ENCODE measurements at regions not wholly inside any gene's neighbourhood (a gene's known extent, or its start where the extent isn't known, plus 50 kb on each side); places are given as distances from the start of the nearest gene placed in this dataset.

DNA sequence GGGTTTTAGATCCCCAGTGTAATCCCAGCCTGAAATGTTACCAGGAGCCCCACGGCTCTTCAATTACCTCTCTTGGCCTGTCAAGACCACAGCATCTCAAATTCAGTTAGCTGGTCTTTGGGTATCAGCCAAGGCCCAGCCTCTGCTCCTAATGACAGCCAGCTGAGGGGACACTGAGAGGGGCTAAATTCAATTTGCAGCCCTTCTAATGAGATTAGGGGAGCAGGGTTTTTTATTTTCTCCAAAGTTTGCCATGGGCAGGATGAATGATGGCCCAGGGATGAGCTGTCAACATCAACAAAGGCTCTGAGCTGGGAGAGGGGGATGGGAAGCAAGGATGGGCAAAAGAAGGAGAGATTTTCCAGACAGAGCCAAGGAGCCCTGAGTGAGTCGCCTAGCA lies 116.8 kb upstream of the TBX20 start:
- peaks cover 7% of the 10 kb centered on the region for H3K27me3 ChIP-seq (ENCODE audit: insufficient read depth, low read length, poor library complexity)
- no peak overlapping the region for H3K4me2 ChIP-seq (ENCODE audit: insufficient read depth, low read length)
- H3K4me3 ChIP-seq (ENCODE audit: low read depth in 1 of 2, low read length in 2 of 2): no peak overlapping the region
- TF ChIP-seq, protein P1, sequence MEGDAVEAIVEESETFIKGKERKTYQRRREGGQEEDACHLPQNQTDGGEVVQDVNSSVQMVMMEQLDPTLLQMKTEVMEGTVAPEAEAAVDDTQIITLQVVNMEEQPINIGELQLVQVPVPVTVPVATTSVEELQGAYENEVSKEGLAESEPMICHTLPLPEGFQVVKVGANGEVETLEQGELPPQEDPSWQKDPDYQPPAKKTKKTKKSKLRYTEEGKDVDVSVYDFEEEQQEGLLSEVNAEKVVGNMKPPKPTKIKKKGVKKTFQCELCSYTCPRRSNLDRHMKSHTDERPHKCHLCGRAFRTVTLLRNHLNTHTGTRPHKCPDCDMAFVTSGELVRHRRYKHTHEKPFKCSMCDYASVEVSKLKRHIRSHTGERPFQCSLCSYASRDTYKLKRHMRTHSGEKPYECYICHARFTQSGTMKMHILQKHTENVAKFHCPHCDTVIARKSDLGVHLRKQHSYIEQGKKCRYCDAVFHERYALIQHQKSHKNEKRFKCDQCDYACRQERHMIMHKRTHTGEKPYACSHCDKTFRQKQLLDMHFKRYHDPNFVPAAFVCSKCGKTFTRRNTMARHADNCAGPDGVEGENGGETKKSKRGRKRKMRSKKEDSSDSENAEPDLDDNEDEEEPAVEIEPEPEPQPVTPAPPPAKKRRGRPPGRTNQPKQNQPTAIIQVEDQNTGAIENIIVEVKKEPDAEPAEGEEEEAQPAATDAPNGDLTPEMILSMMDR (IDR thresholded peaks at IDR 0.05; ENCODE audit: borderline replicate concordance, extremely low read depth, low read length, poor library complexity, severe bottlenecking): no peak
- no peak for TF ChIP-seq EZH2 (IDR thresholded peaks at IDR 0.05; ENCODE audit: borderline replicate concordance, low read depth, low read length, severe bottlenecking)
- H3K4me1 ChIP-seq (ENCODE audit: insufficient read depth, low read length): no peaks in the 10 kb centered on the region
- no peak overlapping the region for H3K27ac ChIP-seq (ENCODE audit: low read length)
- DNase-seq (no peak), ATAC-seq (ENCODE audit: insufficient read depth, low read depth) (no peak)
- H3K79me2 ChIP-seq (ENCODE audit: insufficient read depth, low read length): no peaks in the 10 kb centered on the region
- no peaks in the 10 kb centered on the region for H3K36me3 ChIP-seq (ENCODE audit: insufficient read depth, low read length)
- H2AFZ ChIP-seq (ENCODE audit: low read depth, low read length): no peak overlapping the region
- H4K20me1 ChIP-seq (ENCODE audit: insufficient read depth, low read length): no peaks in the 10 kb centered on the region
- no peaks in the 10 kb centered on the region for H3K9me3 ChIP-seq (ENCODE audit: insufficient read depth, low read length, severe bottlenecking)
- H3K9ac ChIP-seq (ENCODE audit: low read depth, low read length): no peak overlapping the region

DNA sequence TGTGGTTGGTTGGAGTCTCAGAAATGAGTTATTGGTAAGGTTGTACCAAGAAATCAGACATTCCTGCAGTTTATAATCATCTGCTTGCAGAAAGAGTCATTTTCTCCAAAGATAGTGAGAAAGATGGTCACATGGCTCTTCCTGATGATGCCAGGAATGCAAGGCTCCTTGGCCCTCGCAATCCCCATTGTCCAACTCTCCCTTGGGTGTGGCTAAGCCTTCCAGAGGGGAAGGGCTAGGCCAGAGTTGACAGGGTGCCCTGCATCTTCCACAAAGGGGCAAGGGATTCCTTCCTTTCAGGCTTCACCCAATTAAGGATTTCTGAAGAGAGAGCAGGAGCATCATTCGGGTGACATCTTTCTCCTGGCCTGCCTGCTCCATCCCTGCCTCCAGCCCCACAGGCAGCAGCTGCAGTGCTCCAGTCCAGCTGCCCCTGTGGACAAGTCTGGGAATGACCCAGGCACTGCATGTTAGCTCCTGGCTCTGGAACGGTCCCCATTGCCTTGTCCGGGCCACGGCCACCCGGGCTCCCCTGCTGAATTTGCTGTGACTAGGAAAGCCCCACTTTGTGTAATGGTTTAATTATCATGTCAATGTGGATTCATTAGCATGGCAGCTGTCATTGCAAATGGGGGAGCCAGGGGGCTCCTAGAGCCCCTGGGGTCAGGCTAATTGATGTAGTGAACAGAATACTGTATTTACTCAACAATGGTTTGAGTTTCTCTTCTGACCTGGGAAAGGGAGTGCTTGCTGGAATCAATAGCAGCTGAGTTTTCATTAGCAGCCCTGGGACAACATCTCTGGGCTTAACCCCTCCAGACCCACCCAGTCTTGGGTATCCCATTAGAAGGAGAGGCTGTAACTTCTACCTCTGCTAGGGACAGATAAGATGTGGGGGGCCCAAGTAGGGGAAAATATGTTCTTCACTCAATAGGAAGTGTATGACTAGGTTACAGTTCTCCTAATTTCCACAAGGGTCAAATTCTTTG lies 112.6 kb upstream of the TBX20 start:
- Histone ChIP-seq H4K20me1 (ENCODE audit: insufficient read depth, low read length) (no peaks in the 10 kb centered on the region), H3K79me2 (ENCODE audit: insufficient read depth, low read length) (no peaks in the 10 kb centered on the region), H3K9ac (ENCODE audit: low read depth, low read length) (no peak overlapping the region), H3K36me3 (ENCODE audit: insufficient read depth, low read length) (no peaks in the 10 kb centered on the region), H2AFZ (ENCODE audit: low read depth, low read length) (no peak overlapping the region), H3K4me2 (ENCODE audit: insufficient read depth, low read length) (no peak overlapping the region), H3K27me3 (ENCODE audit: insufficient read depth, low read length, poor library complexity) (peaks cover 7% of the 10 kb centered on the region), H3K4me3 (ENCODE audit: low read depth in 1 of 2, low read length in 2 of 2) (no peak overlapping the region), H3K9me3 (ENCODE audit: insufficient read depth, low read length, severe bottlenecking) (no peaks in the 10 kb centered on the region), H3K4me1 (ENCODE audit: insufficient read depth, low read length) (no peaks in the 10 kb centered on the region), H3K27ac (ENCODE audit: low read length) (no peak overlapping the region)
- ATAC-seq (ENCODE audit: insufficient read depth, low read depth): no peak
- TF ChIP-seq, protein P1 (IDR thresholded peaks at IDR 0.05; ENCODE audit: borderline replicate concordance, extremely low read depth, low read length, poor library complexity, severe bottlenecking): no peak
- TF ChIP-seq EZH2 (IDR thresholded peaks at IDR 0.05; ENCODE audit: borderline replicate concordance, low read depth, low read length, severe bottlenecking): no peak
- no peak for DNase-seq

DNA sequence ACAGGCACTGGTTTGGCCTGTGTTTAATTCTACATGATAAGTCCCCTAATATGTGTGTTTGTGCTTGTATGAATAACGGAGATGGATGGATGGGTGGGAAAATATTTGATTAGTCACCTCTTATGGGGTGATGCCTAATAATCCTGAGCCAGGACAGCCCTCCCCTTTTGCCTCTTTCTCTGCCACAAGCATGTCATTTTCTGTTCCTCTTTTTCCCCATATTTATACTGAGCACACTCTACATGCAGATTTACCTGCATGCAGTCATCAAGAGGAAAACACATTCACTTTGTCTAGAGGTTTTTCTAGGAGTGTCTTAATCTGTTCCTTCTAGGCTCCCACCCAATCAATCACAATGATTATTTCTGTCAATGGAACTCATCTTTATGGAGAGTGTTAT lies 111.6 kb upstream of the TBX20 start:
- DNase-seq: no peak
- no peak overlapping the region for H3K4me3 ChIP-seq (ENCODE audit: low read depth in 1 of 2, low read length in 2 of 2)
- H3K27me3 ChIP-seq (ENCODE audit: insufficient read depth, low read length, poor library complexity): peaks cover 7% of the 10 kb centered on the region
- no peaks in the 10 kb centered on the region for H3K4me1 ChIP-seq (ENCODE audit: insufficient read depth, low read length)
- H3K79me2 ChIP-seq (ENCODE audit: insufficient read depth, low read length): no peaks in the 10 kb centered on the region
- ATAC-seq (ENCODE audit: insufficient read depth, low read depth): no peak
- H3K36me3 ChIP-seq (ENCODE audit: insufficient read depth, low read length): no peaks in the 10 kb centered on the region
- no peak overlapping the region for H2AFZ ChIP-seq (ENCODE audit: low read depth, low read length)
- no peak overlapping the region for H3K9ac ChIP-seq (ENCODE audit: low read depth, low read length)
- no peaks in the 10 kb centered on the region for H3K9me3 ChIP-seq (ENCODE audit: insufficient read depth, low read length, severe bottlenecking)
- no peak overlapping the region for H3K27ac ChIP-seq (ENCODE audit: low read length)
- no peaks in the 10 kb centered on the region for H4K20me1 ChIP-seq (ENCODE audit: insufficient read depth, low read length)
- H3K4me2 ChIP-seq (ENCODE audit: insufficient read depth, low read length): no peak overlapping the region
- TF ChIP-seq EZH2 (IDR thresholded peaks at IDR 0.05; ENCODE audit: borderline replicate concordance, low read depth, low read length, severe bottlenecking): no peak
- TF ChIP-seq, protein P1 (IDR thresholded peaks at IDR 0.05; ENCODE audit: borderline replicate concordance, extremely low read depth, low read length, poor library complexity, severe bottlenecking): no peak

All from DND-41 (cell line).